ENCODE measurements at regions not wholly inside any gene's neighbourhood (a gene's known extent, or its start where the extent isn't known, plus 50 kb on each side); places are given as distances from the start of the nearest gene placed in this dataset.

- H3K79me2 ChIP-seq (ENCODE audit: control insufficient read depth, insufficient read depth, low read length) = no peaks in the 10 kb centered on the region
- no peak overlapping the region for H3K4me3 ChIP-seq (replicated peaks in 1 of 3; ENCODE audit: insufficient read depth in 1 of 3, low read depth in 1 of 3, low read length in 3 of 3)
- no TSS peak for BruUV-seq (replicated peaks)
- H3K9ac ChIP-seq (replicated peaks; ENCODE audit: extremely low read depth, insufficient read depth, low read length) = no peak overlapping the region
- no peaks in the 10 kb centered on the region for H3K27me3 ChIP-seq (ENCODE audit: control insufficient read depth in 2 of 2, insufficient read depth in 2 of 2, low read length in 2 of 2)
- intact Hi-C loops (cut with micrococcal nuclease) (no loop called here), dilution Hi-C loops (cut with MboI; ENCODE audit: extremely low pct_ligation_motif_present, low sequenced_read_pairs) (loop anchor here (25.0 kb wide), 1 partner anchor 501 kb away; no protein-coding TSS in a partner anchor)
- peaks cover 18% of the 10 kb centered on the region for H3K4me1 ChIP-seq (ENCODE audit: control insufficient read depth, extremely low read depth, insufficient read depth, low read length)
- FAIRE-seq = no peak
- no peaks in the 10 kb centered on the region for H3K36me3 ChIP-seq (ENCODE audit: control insufficient read depth in 2 of 2, extremely low read depth in 1 of 2, insufficient read depth in 2 of 2, low read length in 2 of 2)
- H3K9me3 ChIP-seq (replicated peaks; ENCODE audit: control insufficient read depth, insufficient read depth, low read length) = no peaks in the 10 kb centered on the region
- H2AFZ ChIP-seq (ENCODE audit: low read depth, low read length) = no peak overlapping the region
- no peak overlapping the region for H3K4me2 ChIP-seq (ENCODE audit: insufficient read depth, low read length)
- CTCF ChIA-PET = interaction anchor here (1.4 kb wide), 1 partner anchor 11 kb away, joined by 3 read pairs; no protein-coding TSS in a partner anchor
- no peak for DNase-seq (ENCODE audit: low read depth, low spot score)
- no peaks in the 10 kb centered on the region for H3K9me1 ChIP-seq (replicated peaks; ENCODE audit: control insufficient read depth, extremely low read depth, insufficient read depth, low read length)
- H4K20me1 ChIP-seq (replicated peaks; ENCODE audit: control insufficient read depth, extremely low read depth, insufficient read depth, low read length) = no peaks in the 10 kb centered on the region
- TF ChIP-seq EZH2 (IDR thresholded peaks at IDR 0.05; ENCODE audit: borderline replicate concordance, low read depth, low read length, severe bottlenecking) = no peak
- TF ChIP-seq GATA2 (IDR thresholded peaks at IDR 0.05; ENCODE audit: insufficient read depth, insufficient read length, low read depth, low read length) = no peak
- no peak for TF ChIP-seq FOS (IDR thresholded peaks at IDR 0.05; ENCODE audit: borderline replicate concordance, insufficient read depth, low read length)
- TF ChIP-seq CTCF (IDR thresholded peaks at IDR 0.05; ENCODE audit: extremely low read depth in 1 of 2, insufficient read depth in 1 of 2, low read depth in 1 of 2, low read length in 2 of 2) = no peak
- no peak for TF ChIP-seq MAX (IDR thresholded peaks at IDR 0.05; ENCODE audit: insufficient read depth, insufficient read length)
- no peak for TF ChIP-seq JUN (IDR thresholded peaks at IDR 0.05; ENCODE audit: borderline replicate concordance, insufficient read depth, insufficient read length, low read depth)
- TF ChIP-seq POLR2A (IDR thresholded peaks at IDR 0.05; ENCODE audit: low read depth, low read length) = no peak
- no peak for TF ChIP-seq POLR2AphosphoS5 (IDR thresholded peaks at IDR 0.05; ENCODE audit: insufficient read depth, low read depth, low read length)
- no peak for TF ChIP-seq MYC (IDR thresholded peaks at IDR 0.05; ENCODE audit: low read depth, low read length)
- POLR2A ChIA-PET = interaction anchor here (0.6 kb wide), 1 partner anchor 206 kb away, joined by 3 read pairs; no protein-coding TSS in a partner anchor
- no peak overlapping the region for H3K27ac ChIP-seq (ENCODE audit: insufficient read depth, low read depth, low read length)
These were observed 196.4 kb upstream of the PRICKLE1 start for GRCh38 chr12:42785944-42786343.

Measured in endothelial cell of umbilical vein (primary cell).